ENCODE measurements at regions not wholly inside any gene's neighbourhood (a gene's known extent, or its start where the extent isn't known, plus 50 kb on each side); places are given as distances from the start of the nearest gene placed in this dataset.

DNA sequence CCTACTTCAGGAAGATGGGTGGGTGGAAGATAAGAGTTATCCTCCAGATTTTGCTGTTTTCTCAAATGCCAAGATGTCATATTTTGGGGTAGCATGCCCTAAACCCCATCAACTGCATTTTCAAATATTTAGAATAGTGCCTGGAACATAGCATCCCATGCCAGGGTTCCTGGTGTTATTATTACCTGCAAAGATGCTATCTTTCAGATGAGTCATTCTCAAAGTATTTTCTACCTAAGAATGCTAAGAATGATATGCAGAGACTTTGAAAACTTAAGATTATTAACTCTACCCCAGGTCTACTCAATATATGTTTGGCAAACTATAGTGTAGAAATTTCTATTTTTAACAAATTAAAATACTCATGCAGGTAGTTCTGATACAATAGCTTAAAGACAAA lies 934.3 kb upstream of the SLIT2 start:
- H3K36me3 ChIP-seq (ENCODE audit: low read length): no peaks in the 10 kb centered on the region
- no peak overlapping the region for H3K4me2 ChIP-seq (ENCODE audit: low read depth, low read length, poor library complexity, severe bottlenecking)
- no peaks in the 10 kb centered on the region for H3K9me2 ChIP-seq (replicated peaks; ENCODE audit: insufficient read depth, low read length)
- H3K4me3 ChIP-seq (ENCODE audit: insufficient read depth, low read length, poor library complexity, severe bottlenecking): no peak overlapping the region
- H3F3A ChIP-seq (ENCODE audit: insufficient read depth): no peaks in the 10 kb centered on the region
- no peaks in the 10 kb centered on the region for H4K20me1 ChIP-seq (ENCODE audit: low read depth, low read length)
- H3K9me3 ChIP-seq (ENCODE audit: insufficient read depth, low read length): no peaks in the 10 kb centered on the region
- no peak overlapping the region for H2AFZ ChIP-seq (ENCODE audit: low read depth, low read length, severe bottlenecking)
- no peak overlapping the region for H3K27ac ChIP-seq (ENCODE audit: low read depth, low read length)
- TF ChIP-seq CTCF (IDR thresholded peaks at IDR 0.05; ENCODE audit: insufficient read depth, low read length, poor library complexity, severe bottlenecking): no peak
- no peak for TF ChIP-seq EZH2phosphoT487 (conservative IDR thresholded peaks at IDR 0.05; ENCODE audit: low read length)
- H3K27me3 ChIP-seq (ENCODE audit: low read length): no peaks in the 10 kb centered on the region
- H3K9ac ChIP-seq (ENCODE audit: low read length): no peak overlapping the region
- H3K79me2 ChIP-seq (ENCODE audit: insufficient read depth, low read length): no peaks in the 10 kb centered on the region

DNA sequence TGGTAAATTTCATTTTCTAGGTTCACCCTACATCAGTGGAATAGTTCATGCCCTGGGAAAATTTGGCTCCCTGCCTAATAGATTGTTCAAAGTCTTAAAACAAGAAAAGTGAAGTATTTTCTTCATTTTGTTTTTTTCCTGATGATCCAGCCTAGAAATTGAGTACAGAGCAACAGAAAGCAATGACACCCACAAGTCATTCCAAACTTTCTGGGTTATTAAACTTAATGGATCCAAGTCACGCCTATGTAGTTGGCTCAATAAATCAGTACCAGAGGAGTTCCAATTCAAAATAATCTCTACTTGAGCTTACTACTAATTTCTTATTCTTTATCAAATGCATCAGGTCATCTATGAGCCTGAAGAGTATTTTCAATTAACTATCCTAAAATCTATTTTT lies 937.6 kb upstream of the SLIT2 start:
- H3K4me3 ChIP-seq (ENCODE audit: insufficient read depth, low read length, poor library complexity, severe bottlenecking): no peak overlapping the region
- no peak overlapping the region for H3K27ac ChIP-seq (ENCODE audit: low read depth, low read length)
- no peaks in the 10 kb centered on the region for H3K27me3 ChIP-seq (ENCODE audit: low read length)
- no peak overlapping the region for H3K4me2 ChIP-seq (ENCODE audit: low read depth, low read length, poor library complexity, severe bottlenecking)
- no peaks in the 10 kb centered on the region for H3K79me2 ChIP-seq (ENCODE audit: insufficient read depth, low read length)
- TF ChIP-seq CTCF (IDR thresholded peaks at IDR 0.05; ENCODE audit: insufficient read depth, low read length, poor library complexity, severe bottlenecking): no peak
- no peak for TF ChIP-seq EZH2phosphoT487 (conservative IDR thresholded peaks at IDR 0.05; ENCODE audit: low read length)
- H3K9me2 ChIP-seq (replicated peaks; ENCODE audit: insufficient read depth, low read length): no peaks in the 10 kb centered on the region
- no peak overlapping the region for H2AFZ ChIP-seq (ENCODE audit: low read depth, low read length, severe bottlenecking)
- H3K9ac ChIP-seq (ENCODE audit: low read length): no peak overlapping the region
- H3K36me3 ChIP-seq (ENCODE audit: low read length): no peaks in the 10 kb centered on the region
- H3K9me3 ChIP-seq (ENCODE audit: insufficient read depth, low read length): no peaks in the 10 kb centered on the region
- no peaks in the 10 kb centered on the region for H3F3A ChIP-seq (ENCODE audit: insufficient read depth)
- H4K20me1 ChIP-seq (ENCODE audit: low read depth, low read length): no peaks in the 10 kb centered on the region

GRCh38 chr4:19309378-19309777 lies 942.3 kb upstream of the SLIT2 start:
- H3K9ac ChIP-seq (ENCODE audit: low read length): no peak overlapping the region
- H3K27ac ChIP-seq (ENCODE audit: low read depth, low read length): no peak overlapping the region
- H2AFZ ChIP-seq (ENCODE audit: low read depth, low read length, severe bottlenecking): no peak overlapping the region
- no peaks in the 10 kb centered on the region for H4K20me1 ChIP-seq (ENCODE audit: low read depth, low read length)
- no peaks in the 10 kb centered on the region for H3K9me3 ChIP-seq (ENCODE audit: insufficient read depth, low read length)
- no peaks in the 10 kb centered on the region for H3K27me3 ChIP-seq (ENCODE audit: low read length)
- H3K4me2 ChIP-seq (ENCODE audit: low read depth, low read length, poor library complexity, severe bottlenecking): no peak overlapping the region
- no peak for TF ChIP-seq EZH2phosphoT487 (conservative IDR thresholded peaks at IDR 0.05; ENCODE audit: low read length)
- TF ChIP-seq CTCF (IDR thresholded peaks at IDR 0.05; ENCODE audit: insufficient read depth, low read length, poor library complexity, severe bottlenecking): no peak
- no peaks in the 10 kb centered on the region for H3K9me2 ChIP-seq (replicated peaks; ENCODE audit: insufficient read depth, low read length)
- H3K36me3 ChIP-seq (ENCODE audit: low read length): no peaks in the 10 kb centered on the region
- H3K79me2 ChIP-seq (ENCODE audit: insufficient read depth, low read length): no peaks in the 10 kb centered on the region
- H3F3A ChIP-seq (ENCODE audit: insufficient read depth): no peaks in the 10 kb centered on the region
- no peak overlapping the region for H3K4me3 ChIP-seq (ENCODE audit: insufficient read depth, low read length, poor library complexity, severe bottlenecking)

GRCh38 chr4:19304028-19304427 lies 947.7 kb upstream of the SLIT2 start:
- Histone ChIP-seq H3K27ac (ENCODE audit: low read depth, low read length) (no peak overlapping the region), H3K4me2 (ENCODE audit: low read depth, low read length, poor library complexity, severe bottlenecking) (no peak overlapping the region), H3K9me2 (replicated peaks; ENCODE audit: insufficient read depth, low read length) (no peaks in the 10 kb centered on the region), H3K4me3 (ENCODE audit: insufficient read depth, low read length, poor library complexity, severe bottlenecking) (no peak overlapping the region), H3K9me3 (ENCODE audit: insufficient read depth, low read length) (no peaks in the 10 kb centered on the region), H3K27me3 (ENCODE audit: low read length) (no peaks in the 10 kb centered on the region), H3F3A (ENCODE audit: insufficient read depth) (no peaks in the 10 kb centered on the region), H2AFZ (ENCODE audit: low read depth, low read length, severe bottlenecking) (no peak overlapping the region), H3K79me2 (ENCODE audit: insufficient read depth, low read length) (no peaks in the 10 kb centered on the region), H3K9ac (ENCODE audit: low read length) (no peak overlapping the region), H3K36me3 (ENCODE audit: low read length) (no peaks in the 10 kb centered on the region), H4K20me1 (ENCODE audit: low read depth, low read length) (no peaks in the 10 kb centered on the region)
- TF ChIP-seq EZH2phosphoT487 (conservative IDR thresholded peaks at IDR 0.05; ENCODE audit: low read length): no peak
- no peak for TF ChIP-seq CTCF (IDR thresholded peaks at IDR 0.05; ENCODE audit: insufficient read depth, low read length, poor library complexity, severe bottlenecking)

All from SU-DHL-6 (cell line).